DND-41 (cell line): ENCODE measurements at regions not wholly inside any gene's neighbourhood (a gene's known extent, or its start where the extent isn't known, plus 50 kb on each side); places are given as distances from the start of the nearest gene placed in this dataset.

Experiments used
- EZH2 ChIP-seq: IDR thresholded peaks from 3 replicates; pipeline ENCODE4 v1.6.1; 2012; ENCODE audit warnings: borderline replicate concordance, low read depth, mild to moderate bottlenecking, moderate library complexity, low read length, inconsistent platforms; ENCODE audit not compliant: severe bottlenecking
- TF ChIP-seq, protein P1 (sequence below): IDR thresholded peaks from 2 replicates; pipeline ENCODE4 v1.5.1; 2012; ENCODE audit warnings: borderline replicate concordance, low read length, moderate library complexity, mild to moderate bottlenecking; ENCODE audit not compliant: poor library complexity, severe bottlenecking; ENCODE audit errors: extremely low read depth

DNA sequence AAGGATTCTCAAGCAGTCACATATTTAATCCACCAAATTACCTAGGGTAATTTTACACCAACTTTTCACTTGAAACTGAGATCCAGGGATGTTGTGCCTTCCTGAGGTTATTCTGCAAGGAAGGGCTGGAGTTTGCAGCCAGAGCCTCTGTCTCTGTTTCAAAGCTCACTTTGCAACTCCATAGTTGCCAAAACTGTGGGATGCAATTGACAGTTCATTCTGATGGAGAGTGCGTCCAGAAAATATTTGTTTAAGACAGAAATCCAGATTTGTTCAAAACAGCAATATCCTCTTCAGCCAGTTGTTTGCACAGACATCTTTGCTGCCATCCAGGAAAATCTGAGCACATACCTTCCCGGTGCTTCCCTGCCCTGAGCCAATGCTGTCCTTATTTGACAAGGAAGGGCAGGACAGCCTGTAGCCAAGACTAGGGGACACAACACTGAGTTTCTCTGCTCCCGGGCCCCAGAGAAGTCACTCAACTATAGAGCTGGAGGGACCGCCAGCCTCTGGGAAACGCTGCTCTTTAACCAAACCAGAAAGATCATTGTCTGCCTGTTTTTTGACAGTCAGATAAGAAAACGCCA, 297.4 kb downstream of the HIVEP2 start:
- TF ChIP-seq, protein P1, sequence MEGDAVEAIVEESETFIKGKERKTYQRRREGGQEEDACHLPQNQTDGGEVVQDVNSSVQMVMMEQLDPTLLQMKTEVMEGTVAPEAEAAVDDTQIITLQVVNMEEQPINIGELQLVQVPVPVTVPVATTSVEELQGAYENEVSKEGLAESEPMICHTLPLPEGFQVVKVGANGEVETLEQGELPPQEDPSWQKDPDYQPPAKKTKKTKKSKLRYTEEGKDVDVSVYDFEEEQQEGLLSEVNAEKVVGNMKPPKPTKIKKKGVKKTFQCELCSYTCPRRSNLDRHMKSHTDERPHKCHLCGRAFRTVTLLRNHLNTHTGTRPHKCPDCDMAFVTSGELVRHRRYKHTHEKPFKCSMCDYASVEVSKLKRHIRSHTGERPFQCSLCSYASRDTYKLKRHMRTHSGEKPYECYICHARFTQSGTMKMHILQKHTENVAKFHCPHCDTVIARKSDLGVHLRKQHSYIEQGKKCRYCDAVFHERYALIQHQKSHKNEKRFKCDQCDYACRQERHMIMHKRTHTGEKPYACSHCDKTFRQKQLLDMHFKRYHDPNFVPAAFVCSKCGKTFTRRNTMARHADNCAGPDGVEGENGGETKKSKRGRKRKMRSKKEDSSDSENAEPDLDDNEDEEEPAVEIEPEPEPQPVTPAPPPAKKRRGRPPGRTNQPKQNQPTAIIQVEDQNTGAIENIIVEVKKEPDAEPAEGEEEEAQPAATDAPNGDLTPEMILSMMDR: no peak
- no peak for TF ChIP-seq EZH2
